ENCODE measurements at regions not wholly inside any gene's neighbourhood (a gene's known extent, or its start where the extent isn't known, plus 50 kb on each side); places are given as distances from the start of the nearest gene placed in this dataset.

- Histone ChIP-seq H3K36me3 (no peaks in the 10 kb centered on the region), H3K27ac (no peak overlapping the region), H3K9me3 (no peaks in the 10 kb centered on the region), H3K4me1 (no peaks in the 10 kb centered on the region), H3K4me3 (no peak overlapping the region), H3K27me3 (no peaks in the 10 kb centered on the region)
- DNase-seq = no peak
- no peak for ATAC-seq
- intact Hi-C loops (cut with DNase I) = no loop called here
- 14% methylated on average over 2 of the region's 2 CpGs for WGBS (ENCODE audit: insufficient coverage, low coverage, low lambda C conversion rate, missing lambda C conversion rate)
- TF ChIP-seq, protein P1, sequence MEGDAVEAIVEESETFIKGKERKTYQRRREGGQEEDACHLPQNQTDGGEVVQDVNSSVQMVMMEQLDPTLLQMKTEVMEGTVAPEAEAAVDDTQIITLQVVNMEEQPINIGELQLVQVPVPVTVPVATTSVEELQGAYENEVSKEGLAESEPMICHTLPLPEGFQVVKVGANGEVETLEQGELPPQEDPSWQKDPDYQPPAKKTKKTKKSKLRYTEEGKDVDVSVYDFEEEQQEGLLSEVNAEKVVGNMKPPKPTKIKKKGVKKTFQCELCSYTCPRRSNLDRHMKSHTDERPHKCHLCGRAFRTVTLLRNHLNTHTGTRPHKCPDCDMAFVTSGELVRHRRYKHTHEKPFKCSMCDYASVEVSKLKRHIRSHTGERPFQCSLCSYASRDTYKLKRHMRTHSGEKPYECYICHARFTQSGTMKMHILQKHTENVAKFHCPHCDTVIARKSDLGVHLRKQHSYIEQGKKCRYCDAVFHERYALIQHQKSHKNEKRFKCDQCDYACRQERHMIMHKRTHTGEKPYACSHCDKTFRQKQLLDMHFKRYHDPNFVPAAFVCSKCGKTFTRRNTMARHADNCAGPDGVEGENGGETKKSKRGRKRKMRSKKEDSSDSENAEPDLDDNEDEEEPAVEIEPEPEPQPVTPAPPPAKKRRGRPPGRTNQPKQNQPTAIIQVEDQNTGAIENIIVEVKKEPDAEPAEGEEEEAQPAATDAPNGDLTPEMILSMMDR (IDR thresholded peaks at IDR 0.05) = no peak
- TF ChIP-seq POLR2A (IDR thresholded peaks at IDR 0.05) = no peak
Observed at GRCh38 chr13:79668201-79668752, 187.3 kb downstream of the NDFIP2 start.

- ATAC-seq (no peak), DNase-seq (no peak)
- WGBS (ENCODE audit: insufficient coverage, low coverage, low lambda C conversion rate, missing lambda C conversion rate) = 47% methylated on average over 2 of the region's 2 CpGs
- Histone ChIP-seq H3K36me3 (no peaks in the 10 kb centered on the region), H3K4me3 (no peak overlapping the region), H3K27me3 (no peaks in the 10 kb centered on the region), H3K9me3 (no peaks in the 10 kb centered on the region), H3K27ac (no peak overlapping the region), H3K4me1 (no peaks in the 10 kb centered on the region)
- TF ChIP-seq, protein P1 (IDR thresholded peaks at IDR 0.05) = no peak
- TF ChIP-seq POLR2A (IDR thresholded peaks at IDR 0.05) = no peak
- intact Hi-C loops (cut with DNase I) = no loop called here
Observed at GRCh38 chr13:79667771-79668170, 186.8 kb downstream of the NDFIP2 start.

DNA sequence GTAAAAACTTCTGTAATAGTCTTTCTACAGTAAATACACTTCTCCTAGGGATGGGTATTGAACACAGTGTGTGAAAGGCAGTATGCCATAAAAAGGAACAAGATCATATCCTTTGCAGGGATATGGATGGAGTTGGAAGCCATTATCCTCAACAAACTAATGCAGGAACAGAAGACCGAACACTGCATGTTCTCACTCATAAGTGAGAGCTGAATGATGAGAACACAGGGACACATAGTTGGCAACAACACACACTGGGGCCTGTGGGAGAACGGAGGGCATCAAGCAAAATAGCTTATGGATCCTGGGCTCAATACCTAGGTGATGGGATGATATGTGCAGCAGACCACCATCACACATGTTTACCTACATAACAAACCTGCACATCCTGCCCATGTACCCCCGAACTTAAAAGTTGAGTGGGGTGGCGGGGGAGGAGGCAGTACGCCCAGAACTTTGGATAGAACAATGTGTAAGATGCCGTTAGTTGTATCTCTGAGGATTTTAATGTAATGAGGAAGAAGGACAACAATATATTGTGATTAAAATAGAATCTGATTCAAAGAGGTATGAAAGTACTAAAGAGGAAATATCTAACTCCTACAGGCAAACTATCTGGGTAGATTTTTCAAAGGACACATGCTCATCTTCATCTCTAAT, 183.2 kb downstream of the NDFIP2 start:
- intact Hi-C loops (cut with DNase I) = no loop called here
- ATAC-seq = no peak

DNA sequence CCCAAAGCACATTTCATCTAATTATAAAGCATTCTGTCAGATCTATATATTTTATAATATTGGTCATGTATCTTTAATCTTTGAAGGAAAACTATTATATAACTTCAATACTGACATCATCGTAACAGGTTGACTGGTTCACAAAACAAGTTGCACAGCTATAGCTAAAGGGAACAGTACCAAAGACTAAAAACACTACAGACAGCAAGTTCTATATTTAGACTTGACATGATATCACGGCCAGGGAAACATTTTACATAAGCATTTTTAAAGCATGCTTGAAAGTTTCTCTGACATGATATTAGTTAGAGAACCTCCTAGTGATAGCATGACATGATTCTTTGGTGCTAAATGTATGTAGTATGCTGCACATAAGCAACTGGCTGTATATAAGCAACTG, 182.5 kb downstream of the NDFIP2 start:
- Histone ChIP-seq H3K27ac (no peak overlapping the region), H3K4me3 (no peak overlapping the region), H3K36me3 (no peaks in the 10 kb centered on the region), H3K27me3 (no peaks in the 10 kb centered on the region), H3K9me3 (no peaks in the 10 kb centered on the region), H3K4me1 (no peaks in the 10 kb centered on the region)
- WGBS (ENCODE audit: insufficient coverage, low coverage, low lambda C conversion rate, missing lambda C conversion rate) = 53% methylated on average over 2 of the region's 2 CpGs
- DNase-seq (no peak), ATAC-seq (no peak)
- intact Hi-C loops (cut with DNase I) = no loop called here
- no peak for TF ChIP-seq POLR2A (IDR thresholded peaks at IDR 0.05)
- TF ChIP-seq, protein P1 (IDR thresholded peaks at IDR 0.05) = no peak

More for the DNA sequence above, 183.2 kb downstream of the NDFIP2 start:
- no peaks in the 10 kb centered on the region for H3K9me3 ChIP-seq
- TF ChIP-seq, protein P1 (IDR thresholded peaks at IDR 0.05) = no peak
- TF ChIP-seq POLR2A (IDR thresholded peaks at IDR 0.05) = no peak
- no peak for DNase-seq
- H3K4me3 ChIP-seq = no peak overlapping the region
- no peak overlapping the region for H3K27ac ChIP-seq
- no peaks in the 10 kb centered on the region for H3K27me3 ChIP-seq
- no peaks in the 10 kb centered on the region for H3K4me1 ChIP-seq
- H3K36me3 ChIP-seq = no peaks in the 10 kb centered on the region
- 86% methylated on average over 6 of the region's 6 CpGs for WGBS (ENCODE audit: insufficient coverage, low coverage, low lambda C conversion rate, missing lambda C conversion rate)
